ENCODE measurements at regions not wholly inside any gene's neighbourhood (a gene's known extent, or its start where the extent isn't known, plus 50 kb on each side); places are given as distances from the start of the nearest gene placed in this dataset.

GRCh38 chr12:124651516-124652273 is 84.3 kb upstream of the NCOR2 start:
- SMC1A ChIA-PET (ENCODE audit: uncharacterized antibody, unreplicated experiment) = no interaction called here
- H3K4me1 ChIP-seq (ENCODE audit: control insufficient read depth, insufficient read depth, low read length) = peaks cover 1% of the 10 kb centered on the region; the same call in 1 of the 2 replicates
- H3K9me3 ChIP-seq (replicated peaks; ENCODE audit: control insufficient read depth, insufficient read depth, low read length) = peaks cover 7% of the 10 kb centered on the region; the same call in 2 of the 3 replicates
- intact Hi-C loops (cut with micrococcal nuclease; ENCODE audit: unreplicated experiment) = no loop called here
- no peak overlapping the region for H2AFZ ChIP-seq (ENCODE audit: control insufficient read depth, low read depth, low read length)
- no peak for ATAC-seq
- no peak overlapping the region for H3K4me2 ChIP-seq (ENCODE audit: control insufficient read depth, insufficient read depth)
- DNase-seq (ENCODE audit: low read depth, low spot score) = no peak
- 29% methylated on average over 10 of the region's 10 CpGs for WGBS (ENCODE audit: insufficient coverage, insufficient replicate concordance, low lambda C conversion rate, missing lambda C conversion rate)
- in situ Hi-C loops (cut with MboI) = no loop called here
- no peak overlapping the region for H3K9ac ChIP-seq (ENCODE audit: control insufficient read depth, insufficient read depth, low read length)
- no peaks in the 10 kb centered on the region for H3K79me2 ChIP-seq (ENCODE audit: control insufficient read depth, insufficient read depth, low read length)
- BruUV-seq (replicated peaks) = no TSS peak
- H4K20me1 ChIP-seq (ENCODE audit: control insufficient read depth, insufficient read depth) = no peaks in the 10 kb centered on the region
- RAD21 ChIA-PET (ENCODE audit: unreplicated experiment) = no interaction called here
- POLR2A ChIA-PET = no interaction called here
- no peak overlapping the region for H3K27ac ChIP-seq (ENCODE audit: control insufficient read depth, insufficient read depth)
- TF ChIP-seq BHLHE40 (IDR thresholded peaks at IDR 0.05; ENCODE audit: borderline replicate concordance in 1 of 2, low read depth in 2 of 2, low read length in 1 of 2) (no peak), ASH2L (IDR thresholded peaks at IDR 0.05; ENCODE audit: borderline replicate concordance, low read depth) (no peak), NR2C1 (IDR thresholded peaks at IDR 0.05) (no peak), PKNOX1 (IDR thresholded peaks at IDR 0.05) (no peak), SMAD5 (IDR thresholded peaks at IDR 0.05; ENCODE audit: low read depth) (no peak), HDAC2 (IDR thresholded peaks at IDR 0.05) (no peak), MAX (IDR thresholded peaks at IDR 0.05; ENCODE audit: low read depth, low read length) (no peak), BMI1 (IDR thresholded peaks at IDR 0.05; ENCODE audit: borderline replicate concordance) (no peak), STAT1 (conservative IDR thresholded peaks at IDR 0.05) (no peak), ZNF24 (IDR thresholded peaks at IDR 0.05) (no peak), USF1 (IDR thresholded peaks at IDR 0.05; ENCODE audit: borderline replicate concordance, extremely low read length, insufficient read depth, low read depth, low read length) (no peak), FOS (IDR thresholded peaks at IDR 0.05; ENCODE audit: borderline replicate concordance, extremely low read depth, insufficient read length) (no peak), ZNF687 (IDR thresholded peaks at IDR 0.05) (no peak), HDAC6 (IDR thresholded peaks at IDR 0.05; ENCODE audit: unreplicated experiment) (no peak), RUNX3 (IDR thresholded peaks at IDR 0.05; ENCODE audit: low read length) (no peak), ZNF207 (IDR thresholded peaks at IDR 0.05; ENCODE audit: borderline replicate concordance) (no peak)
- FAIRE-seq = no peak
- H3K27me3 ChIP-seq (replicated peaks in 1 of 2; ENCODE audit: control insufficient read depth in 2 of 2, insufficient read depth in 2 of 2, low read length in 1 of 2) = peaks cover 0 to 2% of the 10 kb centered on the region in 2 experiments; a peak in 2 of 4 replicates
- no peak overlapping the region for H3K4me3 ChIP-seq
- no peaks in the 10 kb centered on the region for H3K36me3 ChIP-seq (ENCODE audit: control insufficient read depth in 2 of 2, insufficient read depth in 2 of 2, low read length in 1 of 2)
- CTCF ChIA-PET = interaction anchor here (1.4 kb wide), 1 partner anchor 16 kb away, joined by 3 read pairs; no protein-coding TSS in a partner anchor
